GM21737 (cell line): ENCODE measurements at regions not wholly inside any gene's neighbourhood (a gene's known extent, or its start where the extent isn't known, plus 50 kb on each side); places are given as distances from the start of the nearest gene placed in this dataset.

ENCODE experiments used
- ATAC-seq: cut with Tn5 transposase; IDR thresholded peaks from one replicate; pipeline ENCODE4 v1.9.1; 2021; ENCODE audit warnings: mild to moderate bottlenecking, moderate library complexity; ENCODE audit not compliant: unreplicated experiment

DNA sequence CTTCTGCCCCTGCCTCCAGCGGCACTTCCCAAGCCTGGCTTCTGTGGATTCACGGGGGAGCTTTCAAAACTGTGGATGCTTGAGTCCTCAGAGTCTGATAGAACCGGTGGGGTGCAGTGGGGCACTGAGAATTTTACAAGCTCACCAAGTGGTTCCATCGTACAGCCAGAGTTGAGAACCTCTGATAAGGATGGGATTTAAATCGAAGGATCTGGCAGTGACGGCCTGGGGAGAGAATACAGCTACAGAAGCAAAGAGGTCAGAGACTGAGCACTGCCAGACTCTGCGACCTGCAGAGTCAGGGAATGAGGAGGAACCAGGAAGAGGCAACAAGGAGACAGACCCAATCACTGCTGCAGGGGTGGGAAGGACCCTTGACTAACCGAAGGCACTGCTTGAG, 124.6 kb upstream of the BOD1 start:
- no peak for ATAC-seq

GRCh38 chr5:173741729-173742431, 125.4 kb upstream of the BOD1 start:
- ATAC-seq: no peak

DNA sequence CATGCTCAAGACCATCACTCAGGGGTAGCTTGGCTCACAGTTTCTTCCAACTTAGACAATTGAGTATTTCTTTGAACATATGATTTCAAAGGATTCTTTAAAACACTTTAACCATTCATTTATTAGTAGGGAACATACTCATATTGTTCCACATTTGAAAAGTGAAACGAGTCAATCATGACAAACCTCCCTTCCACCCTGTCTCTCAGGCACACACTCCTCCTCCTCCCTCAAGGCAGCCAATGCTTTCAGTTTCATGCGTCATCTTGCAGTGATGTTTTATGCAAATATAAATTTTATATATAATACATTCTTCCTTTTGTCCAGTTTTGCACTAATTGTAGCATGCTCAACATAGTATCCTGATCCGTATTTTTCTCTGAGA, 126.0 kb upstream of the BOD1 start:
- ATAC-seq: peak; percentile 56

DNA sequence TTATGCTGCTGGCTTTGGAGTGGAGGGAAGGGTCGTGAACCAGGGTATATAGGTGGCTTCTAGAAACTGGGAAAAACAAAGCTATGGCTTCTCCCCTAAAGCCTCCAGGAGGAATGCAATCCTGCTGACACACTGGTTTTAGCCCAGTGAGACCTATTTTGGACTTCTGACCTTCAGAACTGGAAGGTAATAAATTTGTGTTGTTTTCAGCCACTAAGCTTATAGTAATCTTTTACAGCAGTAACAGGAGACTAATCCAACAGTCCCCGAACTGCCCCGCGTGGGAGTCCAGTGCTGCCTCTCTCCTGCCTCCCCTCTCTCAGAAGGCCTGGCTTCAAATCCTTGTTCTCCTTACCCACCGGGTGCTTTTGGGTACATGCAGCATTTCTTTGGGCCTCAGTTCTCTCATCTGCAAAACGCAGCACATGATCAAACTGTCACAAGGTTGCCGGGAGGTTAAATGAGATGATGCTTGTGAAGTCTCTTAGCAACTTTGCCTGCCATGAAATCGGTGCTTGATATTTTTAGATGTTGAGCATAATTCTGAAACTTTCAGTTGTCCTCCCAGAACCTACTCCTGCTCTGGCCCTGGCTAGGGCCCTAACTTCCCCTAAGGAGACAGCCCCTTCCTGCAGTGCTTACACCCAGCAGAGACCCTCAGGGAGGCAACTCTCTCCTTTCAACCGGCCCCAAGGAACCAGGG, 127.3 kb upstream of the BOD1 start:
- peak; percentile 31 for ATAC-seq

DNA sequence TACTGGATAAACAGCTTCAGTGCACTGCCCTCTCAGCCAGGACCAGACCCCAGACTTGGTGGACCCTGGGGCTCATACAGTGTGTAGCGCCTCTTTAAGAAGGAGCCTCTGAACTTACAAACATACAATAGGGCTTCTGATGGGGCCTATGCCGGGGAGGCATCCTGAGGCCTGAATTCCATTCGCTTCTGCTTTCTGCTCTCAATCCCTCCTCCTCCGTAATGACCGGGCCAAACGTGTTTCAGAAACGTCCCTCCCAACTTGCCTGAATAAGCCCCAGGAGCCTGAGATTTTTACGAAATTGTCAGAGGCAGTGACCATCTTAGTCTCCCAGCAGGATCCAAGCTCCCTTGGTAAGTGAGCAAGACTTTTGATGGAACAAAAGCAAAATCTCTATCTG, 128.1 kb upstream of the BOD1 start:
- no peak for ATAC-seq

GRCh38 chr5:173745123-173745522, 128.7 kb upstream of the BOD1 start:
- ATAC-seq: peak; percentile 42

DNA sequence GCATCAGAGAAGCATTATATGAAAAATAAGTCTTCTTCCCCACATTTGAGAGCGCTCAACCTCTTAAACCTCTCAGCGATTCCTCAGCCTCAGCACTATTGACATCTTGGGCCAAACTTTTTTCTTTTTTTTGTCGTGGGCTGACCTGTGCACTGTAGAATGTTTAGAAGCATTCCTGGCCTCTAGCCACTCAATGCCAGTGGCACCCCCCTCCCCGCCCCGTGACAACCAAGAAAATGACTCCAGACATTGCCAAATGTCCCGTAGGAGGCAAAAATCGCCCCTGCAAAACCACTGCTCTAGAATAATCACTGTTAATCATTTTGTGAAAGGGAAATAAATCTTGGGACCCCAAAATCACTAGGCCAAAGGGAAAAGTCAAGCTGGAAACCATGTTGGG, 129.1 kb upstream of the BOD1 start:
- ATAC-seq: no peak

DNA sequence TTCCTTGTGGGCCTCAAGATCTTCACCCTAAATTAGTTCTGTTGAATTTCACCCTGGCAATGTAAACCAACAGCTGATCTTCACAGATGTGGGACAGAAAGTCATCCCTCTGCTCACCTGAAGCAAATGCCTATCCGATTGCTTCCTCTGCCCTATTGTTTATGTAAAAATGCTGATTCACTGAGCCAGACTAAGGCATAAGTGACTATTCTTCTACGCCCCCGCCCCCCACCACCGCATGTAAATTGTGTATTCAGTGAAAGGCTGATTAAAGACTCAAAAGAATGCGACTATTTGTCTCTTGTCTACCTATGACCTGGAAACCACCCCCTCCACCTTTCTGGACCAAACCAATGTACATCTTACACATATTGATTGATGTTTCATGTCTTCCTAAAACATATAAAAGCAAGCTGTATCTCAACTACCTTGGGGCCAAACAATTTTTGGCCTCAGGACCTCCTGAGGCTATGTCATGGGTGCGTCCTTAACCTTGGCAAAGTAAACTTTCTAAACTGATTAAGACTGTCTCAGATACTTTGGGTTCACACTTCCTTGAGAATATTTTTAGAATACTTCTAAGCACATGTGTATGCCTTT, 129.7 kb upstream of the BOD1 start:
- no peak for ATAC-seq

DNA sequence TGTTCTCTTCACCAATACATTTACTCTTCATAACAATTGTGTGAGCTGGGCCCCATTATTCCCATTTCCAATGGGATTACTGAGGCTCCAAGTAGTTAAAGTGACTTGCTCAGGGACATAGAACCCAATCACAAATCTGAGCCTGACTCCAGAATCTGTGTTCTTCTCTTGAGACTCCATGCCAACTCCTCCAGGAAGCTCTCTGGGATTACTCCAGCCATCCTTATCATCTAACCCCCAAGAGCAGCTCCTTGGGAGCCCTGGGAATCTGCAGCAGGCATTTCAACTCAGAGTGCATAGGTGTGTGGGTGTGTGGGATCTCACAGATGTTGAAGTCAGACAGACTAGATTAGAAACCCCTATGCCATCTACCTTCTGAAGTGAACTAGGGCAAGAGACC, 131.4 kb upstream of the BOD1 start:
- ATAC-seq: no peak

- no peak for ATAC-seq
Observed at GRCh38 chr5:173750538-173751265, 134.3 kb upstream of the BOD1 start.

DNA sequence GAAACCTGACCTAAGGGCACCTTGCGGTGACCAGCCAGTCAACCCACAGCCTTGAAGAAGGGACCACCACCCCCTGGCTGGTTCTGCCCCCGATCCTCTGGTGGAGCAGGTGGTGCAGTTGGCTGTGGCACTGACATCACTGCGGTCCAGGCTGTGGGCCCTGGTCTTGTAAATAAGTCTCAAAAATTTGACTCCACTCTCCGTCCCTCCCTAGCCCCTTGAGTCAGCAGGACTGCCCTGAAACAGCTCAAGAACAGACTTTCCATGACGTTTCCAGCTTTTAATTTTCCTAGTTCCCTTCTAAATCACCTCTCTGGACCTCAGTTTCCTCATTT, 134.8 kb upstream of the BOD1 start:
- no peak for ATAC-seq

DNA sequence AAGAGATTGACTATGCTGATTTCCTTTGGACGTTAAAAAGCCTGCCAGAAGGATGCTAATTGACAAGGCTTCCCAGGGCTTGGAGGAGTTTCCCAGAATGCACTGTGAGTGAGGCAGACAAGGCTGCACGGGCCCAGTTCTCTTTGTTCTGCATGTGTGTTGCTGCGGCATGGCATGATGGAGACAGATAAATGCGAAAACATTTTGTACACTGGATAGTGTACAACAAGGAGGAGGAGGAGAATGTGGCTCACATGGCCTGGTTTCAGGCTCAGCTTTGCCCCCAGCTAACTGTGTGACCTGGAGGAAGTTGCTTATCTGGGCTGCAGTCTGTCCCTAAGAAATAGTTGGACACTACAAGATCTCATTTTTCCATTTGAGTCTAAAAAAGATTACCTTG, 135.5 kb upstream of the CPEB4 start:
- ATAC-seq: no peak

DNA sequence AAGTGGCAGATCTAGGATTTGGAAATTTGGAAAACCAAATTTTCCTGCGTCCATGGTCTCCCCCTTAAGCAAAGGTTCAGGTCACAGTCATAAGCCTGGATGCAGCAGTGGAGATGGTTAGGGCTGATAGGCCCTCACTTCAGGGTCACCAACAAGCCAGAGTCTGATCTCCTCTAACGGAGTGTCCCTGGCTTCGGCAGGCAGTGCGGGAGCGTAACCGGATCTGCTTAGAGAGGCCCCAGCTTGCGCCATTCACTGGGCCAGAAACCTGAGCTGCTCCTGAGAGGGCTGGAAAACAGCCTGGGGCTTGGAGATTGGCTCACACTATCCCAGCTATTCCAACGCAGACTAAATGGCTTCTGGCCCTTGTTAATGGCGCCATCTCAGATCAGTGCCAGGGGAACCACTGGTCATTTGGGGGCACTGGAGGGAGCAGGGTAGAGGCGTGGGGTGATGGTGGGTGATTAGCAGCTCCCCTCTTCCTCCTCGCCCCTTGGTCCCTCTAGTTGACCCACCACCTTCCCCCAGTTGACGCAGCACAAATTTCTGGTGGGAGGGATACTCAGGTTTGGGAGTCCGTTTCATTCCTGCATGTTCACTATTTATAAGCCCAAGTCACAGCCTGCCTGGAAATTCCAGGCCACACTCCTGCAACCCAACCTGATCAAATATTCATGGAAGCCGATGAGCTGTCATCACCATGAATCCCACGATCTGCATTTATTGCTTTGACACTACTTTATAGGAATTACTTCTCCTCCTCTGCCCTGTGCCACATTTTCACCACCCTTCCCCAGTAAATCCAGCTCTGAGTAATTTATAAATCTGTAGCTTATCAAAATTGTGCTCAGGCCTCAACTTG, 134.6 kb upstream of the CPEB4 start:
- ATAC-seq: no peak

- no peak for ATAC-seq
Observed at GRCh38 chr5:173755319-173755718, 132.8 kb upstream of the CPEB4 start.

DNA sequence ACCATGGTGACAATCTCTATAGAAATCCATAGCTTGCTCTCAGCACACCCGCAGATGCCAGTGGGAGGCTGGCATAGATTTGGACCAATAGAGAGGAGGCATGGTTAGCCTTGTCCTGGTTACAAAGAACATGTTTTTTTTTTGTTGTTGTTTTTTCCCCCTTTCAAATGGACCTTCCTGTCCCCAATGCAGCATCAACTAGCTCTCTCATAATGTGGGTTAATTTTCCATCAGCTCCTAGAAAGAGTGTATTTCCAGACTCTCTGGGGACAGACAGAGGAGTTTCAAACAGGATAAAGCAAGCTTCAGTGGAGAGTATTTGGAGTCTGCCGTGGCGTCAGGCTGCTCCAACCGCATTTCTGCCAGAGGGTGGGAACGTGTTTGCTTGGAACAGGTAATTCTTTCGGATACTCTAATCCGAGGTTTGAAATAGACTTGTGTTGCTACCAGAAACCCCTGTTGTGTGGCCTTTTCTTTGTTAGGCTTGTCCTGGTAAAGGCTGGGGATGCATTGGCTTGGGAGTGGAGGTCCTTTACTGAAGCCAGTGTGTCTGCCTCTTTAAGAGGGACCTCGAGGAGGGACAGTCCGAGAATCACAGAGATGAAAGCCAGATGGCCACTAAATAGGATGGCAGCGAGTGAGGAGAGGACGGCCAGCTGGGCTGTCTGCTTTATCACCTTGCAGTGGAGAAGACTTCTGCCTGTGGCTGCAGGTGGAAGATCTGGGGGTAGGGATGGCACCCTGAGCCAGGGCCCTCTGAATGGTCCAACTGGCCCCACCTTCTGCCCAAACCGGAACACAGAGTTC, 130.5 kb upstream of the CPEB4 start:
- ATAC-seq: no peak

DNA sequence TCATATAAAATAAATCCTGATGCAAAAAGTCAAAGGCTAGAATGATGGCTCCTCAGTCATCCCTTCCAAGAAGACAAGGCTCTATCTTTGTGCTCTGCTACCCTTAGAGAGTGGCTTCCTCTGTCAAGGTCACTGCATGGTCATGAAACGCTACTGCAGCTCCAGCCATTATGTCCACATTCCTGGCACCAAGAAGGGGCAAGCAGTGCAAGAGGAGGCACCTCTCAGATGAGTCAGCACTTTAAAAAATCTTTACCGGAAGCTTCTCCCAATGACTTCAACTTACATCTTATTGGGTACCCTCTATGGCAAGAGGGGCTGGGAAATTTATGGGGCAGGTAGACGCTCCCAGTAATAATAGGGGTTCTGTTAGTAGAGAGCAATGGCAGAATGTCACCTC, 129.5 kb upstream of the CPEB4 start:
- ATAC-seq: no peak

- no peak for ATAC-seq
Observed at GRCh38 chr5:173759691-173760090, 128.5 kb upstream of the CPEB4 start.

GRCh38 chr5:173760461-173761177, 127.5 kb upstream of the CPEB4 start:
- ATAC-seq: no peak

DNA sequence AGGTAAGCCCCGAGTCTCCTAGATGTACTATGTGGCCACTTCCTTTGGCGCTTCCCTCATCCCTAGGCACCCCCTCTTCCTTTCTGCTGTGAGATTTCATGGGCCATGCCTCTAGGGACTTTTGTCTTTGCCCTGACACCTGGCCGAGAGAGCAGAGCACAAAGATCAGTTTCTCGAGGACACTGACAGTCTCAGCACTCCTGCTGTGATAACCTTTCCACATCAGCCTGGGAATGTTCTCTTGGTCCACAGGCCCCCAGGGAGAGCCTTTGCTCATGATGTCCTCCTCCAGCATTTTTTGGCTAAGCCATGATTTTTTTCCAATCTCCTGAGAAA, 127.0 kb upstream of the CPEB4 start:
- ATAC-seq: no peak

DNA sequence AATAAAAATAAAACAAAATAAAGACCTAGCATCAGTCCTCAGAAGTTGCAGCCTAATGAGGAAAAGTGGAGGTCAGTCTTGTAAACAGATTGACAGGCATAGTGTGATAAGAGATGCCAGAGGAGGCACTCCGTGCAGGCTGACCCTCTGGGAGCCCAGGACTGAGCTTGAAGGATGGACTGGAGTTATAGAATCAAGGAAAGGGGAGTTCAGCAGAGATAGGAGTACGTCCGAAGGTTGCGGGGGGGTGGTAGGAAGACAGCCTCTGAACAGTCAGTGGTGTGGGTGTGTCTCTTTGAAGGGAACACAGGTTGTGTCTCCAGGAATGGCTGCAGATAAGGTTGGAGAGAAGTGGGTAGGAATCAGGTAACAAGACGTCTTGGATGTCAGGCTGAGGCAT, 126.1 kb upstream of the CPEB4 start:
- ATAC-seq: no peak
